Mammary epithelial cell (primary cell): ENCODE measurements at regions not wholly inside any gene's neighbourhood (a gene's known extent, or its start where the extent isn't known, plus 50 kb on each side); places are given as distances from the start of the nearest gene placed in this dataset.
A peak's percentile ranks its signal among the peaks of the same experiment; 100 is the strongest.

ENCODE experiments used
- EZH2 ChIP-seq: IDR thresholded peaks from 2 replicates; pipeline ENCODE4 v1.6.1; 2012; ENCODE audit warnings: low read length, inconsistent platforms, borderline replicate concordance
- TF ChIP-seq, protein P1 (sequence below), 2 donors: IDR thresholded peaks in 1 of 2; conservative IDR thresholded peaks in 1 of 2; 2 replicates each; pipeline ENCODE4 v1.5.1; 2011 to 2012; ENCODE audit warnings: inconsistent platforms in 2 of 2, low read length in 2 of 2, mild to moderate bottlenecking in 2 of 2, control low read depth in 1 of 2, low read depth in 1 of 2; ENCODE audit not compliant: insufficient read depth in 1 of 2; ENCODE audit errors: extremely low read depth in 1 of 2

DNA sequence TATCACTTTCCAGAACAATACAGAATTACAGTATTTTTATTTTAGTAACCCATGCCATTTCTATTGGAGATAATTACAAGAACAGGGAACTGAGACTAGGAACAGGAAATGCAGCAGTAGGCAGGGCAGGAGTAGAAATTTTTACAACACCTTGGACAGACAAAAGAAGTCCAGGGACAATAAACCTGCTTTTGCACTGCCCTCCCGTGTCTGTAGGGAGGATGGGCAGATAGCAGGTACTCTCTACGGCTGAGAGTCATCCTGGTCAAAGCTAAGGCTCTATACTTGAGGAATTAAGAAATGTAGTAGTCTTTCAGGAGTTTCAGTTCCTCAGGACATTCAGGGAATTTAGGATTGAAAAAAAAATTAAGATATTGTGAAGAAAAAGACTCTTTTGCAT lies 63.4 kb downstream of the VAX1 start:
- TF ChIP-seq, protein P1, sequence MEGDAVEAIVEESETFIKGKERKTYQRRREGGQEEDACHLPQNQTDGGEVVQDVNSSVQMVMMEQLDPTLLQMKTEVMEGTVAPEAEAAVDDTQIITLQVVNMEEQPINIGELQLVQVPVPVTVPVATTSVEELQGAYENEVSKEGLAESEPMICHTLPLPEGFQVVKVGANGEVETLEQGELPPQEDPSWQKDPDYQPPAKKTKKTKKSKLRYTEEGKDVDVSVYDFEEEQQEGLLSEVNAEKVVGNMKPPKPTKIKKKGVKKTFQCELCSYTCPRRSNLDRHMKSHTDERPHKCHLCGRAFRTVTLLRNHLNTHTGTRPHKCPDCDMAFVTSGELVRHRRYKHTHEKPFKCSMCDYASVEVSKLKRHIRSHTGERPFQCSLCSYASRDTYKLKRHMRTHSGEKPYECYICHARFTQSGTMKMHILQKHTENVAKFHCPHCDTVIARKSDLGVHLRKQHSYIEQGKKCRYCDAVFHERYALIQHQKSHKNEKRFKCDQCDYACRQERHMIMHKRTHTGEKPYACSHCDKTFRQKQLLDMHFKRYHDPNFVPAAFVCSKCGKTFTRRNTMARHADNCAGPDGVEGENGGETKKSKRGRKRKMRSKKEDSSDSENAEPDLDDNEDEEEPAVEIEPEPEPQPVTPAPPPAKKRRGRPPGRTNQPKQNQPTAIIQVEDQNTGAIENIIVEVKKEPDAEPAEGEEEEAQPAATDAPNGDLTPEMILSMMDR (conservative IDR thresholded peaks at IDR 0.05 in 1 of 2, IDR thresholded peaks at IDR 0.05 in 1 of 2; ENCODE audit: extremely low read depth in 1 of 2, insufficient read depth in 1 of 2, low read depth in 1 of 2, low read length in 2 of 2): peak in 1 of 2 donors; percentile 48
- no peak for TF ChIP-seq EZH2
